ENCODE measurements at regions not wholly inside any gene's neighbourhood (a gene's known extent, or its start where the extent isn't known, plus 50 kb on each side); places are given as distances from the start of the nearest gene placed in this dataset.

GRCh38 chr4:104969394-104970082 is 177.1 kb upstream of the TET2 start:
- no peak for DNase-seq

- no peak for DNase-seq
Measured at GRCh38 chr4:104971462-104971861, 175.2 kb upstream of the TET2 start.

GRCh38 chr4:104973708-104974107 is 173.0 kb upstream of the TET2 start:
- no peak for DNase-seq

- DNase-seq: no peak
Measured at GRCh38 chr4:104975617-104976016, 171.1 kb upstream of the TET2 start.

- no peak for DNase-seq
Measured at GRCh38 chr4:104976262-104976661, 170.4 kb upstream of the TET2 start.

GRCh38 chr4:104979083-104979760 is 167.5 kb upstream of the TET2 start:
- DNase-seq: no peak

- DNase-seq: no peak
Measured at GRCh38 chr4:104983615-104984179, 163.0 kb upstream of the TET2 start.

- no peak for DNase-seq
Measured at GRCh38 chr4:104986306-104986705, 160.4 kb upstream of the TET2 start.

GRCh38 chr4:104989371-104989770 is 157.3 kb upstream of the TET2 start:
- no peak for DNase-seq

- no peak for DNase-seq
Measured at GRCh38 chr4:105002278-105002677, 144.4 kb upstream of the TET2 start.

- DNase-seq: no peak
Measured at GRCh38 chr4:105014234-105014633, 132.4 kb upstream of the TET2 start.

GRCh38 chr4:105014635-105015034 is 132.0 kb upstream of the TET2 start:
- no peak for DNase-seq

GRCh38 chr4:105015750-105016149 is 130.9 kb upstream of the TET2 start:
- no peak for DNase-seq

- DNase-seq: no peak
Measured at GRCh38 chr4:105022811-105023667, 123.6 kb upstream of the TET2 start.

GRCh38 chr4:105023668-105024055 is 123.0 kb upstream of the TET2 start:
- DNase-seq: no peak

- DNase-seq: no peak
Measured at GRCh38 chr4:105025263-105026017, 121.2 kb upstream of the TET2 start.

- DNase-seq: no peak
Measured at GRCh38 chr4:105036991-105037390, 109.7 kb upstream of the TET2 start.

- no peak for DNase-seq
Measured at GRCh38 chr4:105042451-105042850, 104.2 kb upstream of the TET2 start.

- no peak for DNase-seq
Measured at GRCh38 chr4:105050896-105051295, 95.8 kb upstream of the TET2 start.

- peak; percentile 2 for DNase-seq
Measured at GRCh38 chr4:105057370-105058105, 89.1 kb upstream of the TET2 start.

GRCh38 chr4:105058177-105058812 is 88.4 kb upstream of the TET2 start:
- peak; percentile 25 for DNase-seq
